ENCODE measurements at regions not wholly inside any gene's neighbourhood (a gene's known extent, or its start where the extent isn't known, plus 50 kb on each side); places are given as distances from the start of the nearest gene placed in this dataset.

GRCh38 chr5:145110181-145110580 is 725.0 kb downstream of the PRELID2 start:
- no peak for TF ChIP-seq CTCF (conservative IDR thresholded peaks at IDR 0.05)
- no peak for TF ChIP-seq EZH2 (IDR thresholded peaks at IDR 0.05; ENCODE audit: low read depth)
